ENCODE measurements at regions not wholly inside any gene's neighbourhood (a gene's known extent, or its start where the extent isn't known, plus 50 kb on each side); places are given as distances from the start of the nearest gene placed in this dataset.
"Not testable (repeated sequence)": the region's sequence is repeated elsewhere in the genome, so short reads cannot be mapped to it uniquely, and the experiment has no call there.

DNA sequence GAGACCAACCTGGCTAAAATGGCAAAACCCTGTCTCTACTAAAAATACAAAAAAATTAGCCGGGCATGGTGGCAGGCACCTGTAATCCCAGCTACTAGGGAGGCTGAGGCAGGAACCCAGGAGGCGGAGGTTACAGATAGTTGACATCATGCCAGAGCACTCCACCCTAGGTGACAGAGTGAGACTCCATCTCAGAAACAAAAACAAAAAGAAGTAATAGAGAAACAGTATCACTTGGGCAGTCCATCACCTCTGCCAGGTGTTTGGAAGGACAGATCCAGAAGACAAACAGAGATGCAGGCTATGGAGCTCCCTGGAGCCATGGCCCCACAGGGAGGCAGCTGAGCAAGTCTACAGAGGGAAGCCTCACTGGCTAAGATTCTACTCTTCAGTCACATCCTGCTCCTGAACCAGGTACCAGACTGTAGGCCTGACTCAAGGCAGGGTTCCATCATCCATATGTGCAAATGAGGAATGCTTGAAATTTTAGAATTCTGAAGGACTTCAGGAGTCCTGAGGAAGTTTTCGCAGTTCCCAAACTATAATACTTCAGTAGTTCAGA, 81.4 kb upstream of the CPEB2 start:
- no peaks in the 10 kb centered on the region for H3K4me1 ChIP-seq
- no peaks in the 10 kb centered on the region for H3K9me3 ChIP-seq
- no peaks in the 10 kb centered on the region for H3K36me3 ChIP-seq
- DNase-seq: no peak
- no peak overlapping the region for H3K4me3 ChIP-seq (ENCODE audit: low read depth, low read length)
- TF ChIP-seq, protein P1, sequence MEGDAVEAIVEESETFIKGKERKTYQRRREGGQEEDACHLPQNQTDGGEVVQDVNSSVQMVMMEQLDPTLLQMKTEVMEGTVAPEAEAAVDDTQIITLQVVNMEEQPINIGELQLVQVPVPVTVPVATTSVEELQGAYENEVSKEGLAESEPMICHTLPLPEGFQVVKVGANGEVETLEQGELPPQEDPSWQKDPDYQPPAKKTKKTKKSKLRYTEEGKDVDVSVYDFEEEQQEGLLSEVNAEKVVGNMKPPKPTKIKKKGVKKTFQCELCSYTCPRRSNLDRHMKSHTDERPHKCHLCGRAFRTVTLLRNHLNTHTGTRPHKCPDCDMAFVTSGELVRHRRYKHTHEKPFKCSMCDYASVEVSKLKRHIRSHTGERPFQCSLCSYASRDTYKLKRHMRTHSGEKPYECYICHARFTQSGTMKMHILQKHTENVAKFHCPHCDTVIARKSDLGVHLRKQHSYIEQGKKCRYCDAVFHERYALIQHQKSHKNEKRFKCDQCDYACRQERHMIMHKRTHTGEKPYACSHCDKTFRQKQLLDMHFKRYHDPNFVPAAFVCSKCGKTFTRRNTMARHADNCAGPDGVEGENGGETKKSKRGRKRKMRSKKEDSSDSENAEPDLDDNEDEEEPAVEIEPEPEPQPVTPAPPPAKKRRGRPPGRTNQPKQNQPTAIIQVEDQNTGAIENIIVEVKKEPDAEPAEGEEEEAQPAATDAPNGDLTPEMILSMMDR (IDR thresholded peaks at IDR 0.05; ENCODE audit: low read depth, low read length): no peak
- no peaks in the 10 kb centered on the region for H3K27me3 ChIP-seq

DNA sequence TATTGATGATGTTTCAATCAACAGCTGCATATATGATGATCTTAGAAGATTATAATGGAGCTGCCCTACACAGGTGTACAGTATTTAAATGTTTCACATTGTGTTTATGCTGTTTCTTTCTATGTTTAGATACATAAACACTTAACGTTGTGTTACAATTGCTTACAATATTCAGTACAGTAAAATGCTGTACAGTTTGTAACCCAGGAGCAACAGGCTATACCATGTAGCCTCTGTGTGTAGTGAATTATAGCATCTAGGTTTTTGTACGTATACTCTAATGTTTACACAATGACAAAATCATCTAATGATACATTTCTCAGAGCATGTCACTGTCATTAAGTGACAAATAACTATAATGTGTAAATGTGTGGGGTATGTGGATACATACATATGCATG, 80.5 kb upstream of the CPEB2 start:
- not testable (repeated sequence) for H3K27me3 ChIP-seq; DNase-seq; H3K4me1 ChIP-seq; H3K4me3 ChIP-seq (ENCODE audit: low read depth, low read length); H3K9me3 ChIP-seq; H3K36me3 ChIP-seq

DNA sequence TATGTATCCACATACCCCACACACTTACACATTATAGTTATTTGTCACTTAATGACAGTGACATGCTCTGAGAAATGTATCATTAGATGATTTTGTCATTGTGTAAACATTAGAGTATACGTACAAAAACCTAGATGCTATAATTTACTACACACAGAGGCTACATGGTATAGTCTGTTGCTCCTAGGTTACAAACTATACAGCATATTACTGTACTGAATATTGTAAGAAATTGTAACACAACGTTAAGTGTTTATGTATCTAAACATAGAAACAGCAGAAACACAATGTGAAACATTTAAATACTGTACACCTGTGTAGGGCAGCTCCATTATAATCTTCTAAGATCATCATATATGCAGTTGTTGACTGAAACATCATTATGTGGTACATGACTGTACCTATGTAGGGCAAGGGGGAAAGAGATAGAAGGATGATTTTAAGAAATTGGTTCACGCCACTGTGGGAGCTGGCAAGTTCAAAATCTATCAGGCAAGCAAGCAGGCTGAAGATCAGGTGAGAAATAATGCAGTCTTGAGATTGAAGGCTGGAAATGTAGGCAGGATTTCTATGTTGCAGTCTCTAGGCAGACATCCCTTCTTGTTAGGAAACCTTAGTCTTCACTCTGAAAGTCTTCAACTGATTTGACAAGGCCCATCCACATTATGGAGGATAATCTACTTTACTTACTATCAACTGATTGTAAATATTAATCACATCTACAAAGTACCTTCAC, 78.0 kb upstream of the CPEB2 start:
- Histone ChIP-seq H3K4me3 (ENCODE audit: low read depth, low read length) (no peak overlapping the region), H3K27me3 (no peaks in the 10 kb centered on the region), H3K9me3 (no peaks in the 10 kb centered on the region), H3K4me1 (no peaks in the 10 kb centered on the region), H3K36me3 (no peaks in the 10 kb centered on the region)
- TF ChIP-seq, protein P1 (IDR thresholded peaks at IDR 0.05; ENCODE audit: low read depth, low read length): no peak
- DNase-seq: no peak

DNA sequence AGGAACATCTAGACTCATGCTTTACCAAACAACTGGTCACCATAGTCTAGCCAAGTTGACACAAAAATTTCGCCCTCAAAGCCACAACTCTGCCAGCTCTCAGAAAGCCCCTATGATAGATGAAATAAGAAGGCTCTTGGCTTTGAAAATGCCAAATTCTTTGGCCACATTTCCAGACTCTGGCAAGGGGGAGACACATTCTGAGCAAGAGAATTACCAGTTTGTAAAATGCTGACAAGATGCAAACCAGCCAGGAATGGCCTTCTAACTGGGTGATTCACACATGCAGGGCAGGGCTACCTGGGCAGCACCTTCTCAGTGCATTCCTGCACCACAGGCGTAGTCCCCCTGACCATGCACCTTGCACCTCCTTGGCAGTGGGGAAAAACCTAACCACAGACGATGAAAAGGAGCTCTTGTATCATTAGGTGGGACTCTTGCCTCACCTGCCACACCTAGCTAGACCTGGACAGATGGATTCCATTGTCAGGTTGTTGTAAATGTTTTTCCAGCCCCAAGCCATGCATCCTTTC, 77.4 kb upstream of the CPEB2 start:
- Histone ChIP-seq H3K9me3 (no peaks in the 10 kb centered on the region), H3K36me3 (no peaks in the 10 kb centered on the region), H3K27me3 (no peaks in the 10 kb centered on the region), H3K4me1 (no peaks in the 10 kb centered on the region), H3K4me3 (ENCODE audit: low read depth, low read length) (no peak overlapping the region)
- DNase-seq: no peak
- TF ChIP-seq, protein P1 (IDR thresholded peaks at IDR 0.05; ENCODE audit: low read depth, low read length): no peak

DNA sequence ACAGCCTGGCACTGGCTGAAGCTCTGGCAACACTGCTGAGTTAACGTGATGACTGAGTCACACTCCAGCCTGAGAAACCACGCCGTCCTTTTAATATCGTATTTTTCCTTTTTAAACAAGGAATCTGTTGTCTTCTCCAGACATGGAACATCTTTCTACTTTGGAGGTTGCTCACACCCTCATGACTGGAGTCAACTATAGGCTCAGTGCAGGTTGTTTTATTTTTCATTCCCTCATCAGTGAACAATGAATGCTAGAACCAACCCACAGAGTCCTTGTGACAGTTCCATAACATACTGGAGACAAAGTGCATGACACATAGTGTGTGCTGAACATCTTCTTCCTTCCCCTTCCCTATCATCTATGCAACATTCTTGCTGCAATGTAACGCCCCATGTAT, 76.8 kb upstream of the CPEB2 start:
- TF ChIP-seq, protein P1 (IDR thresholded peaks at IDR 0.05; ENCODE audit: low read depth, low read length): no peak
- H3K4me1 ChIP-seq: no peaks in the 10 kb centered on the region
- no peaks in the 10 kb centered on the region for H3K36me3 ChIP-seq
- no peak for DNase-seq
- no peaks in the 10 kb centered on the region for H3K27me3 ChIP-seq
- no peak overlapping the region for H3K4me3 ChIP-seq (ENCODE audit: low read depth, low read length)
- no peaks in the 10 kb centered on the region for H3K9me3 ChIP-seq

DNA sequence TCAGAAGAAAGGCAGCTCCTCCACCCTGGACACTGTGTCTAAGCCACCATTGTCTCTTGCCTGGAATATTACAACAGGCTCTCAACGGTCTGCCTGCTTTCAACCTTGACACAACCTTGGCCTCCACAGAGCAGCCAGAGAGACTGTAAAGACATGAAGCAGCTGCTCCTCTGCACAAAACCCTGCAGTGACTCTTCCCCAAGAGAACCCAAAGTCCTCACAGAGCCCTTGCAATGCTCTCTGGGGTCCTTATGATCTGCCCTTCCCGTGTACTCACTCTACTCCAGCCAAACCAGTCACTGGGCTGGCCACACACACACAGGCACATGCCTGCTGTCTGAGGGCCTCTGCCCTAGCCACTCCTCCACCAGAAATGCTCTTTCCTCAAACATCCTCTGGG, 75.9 kb upstream of the CPEB2 start:
- Histone ChIP-seq H3K36me3 (no peaks in the 10 kb centered on the region), H3K4me1 (no peaks in the 10 kb centered on the region), H3K9me3 (no peaks in the 10 kb centered on the region), H3K27me3 (no peaks in the 10 kb centered on the region), H3K4me3 (ENCODE audit: low read depth, low read length) (no peak overlapping the region)
- TF ChIP-seq, protein P1 (IDR thresholded peaks at IDR 0.05; ENCODE audit: low read depth, low read length): no peak
- DNase-seq: no peak

Measured in BE2C (cell line).